ENCODE measurements at regions not wholly inside any gene's neighbourhood (a gene's known extent, or its start where the extent isn't known, plus 50 kb on each side); places are given as distances from the start of the nearest gene placed in this dataset.

GRCh38 chr13:65473196-65473595 lies 1756.9 kb downstream of the PCDH9 start:
- WGBS, 3 donors, result 92 to 98% (median 93%) methylated on average over 1 of the region's 1 CpG
- Histone ChIP-seq H3K27ac (no peak overlapping the region), H3K4me1 (no peaks in the 10 kb centered on the region), H3K27me3 (ENCODE audit: insufficient read depth in 3 of 3, low read length in 2 of 3) (no peaks in the 10 kb centered on the region), H3K36me3 (ENCODE audit: insufficient read depth in 1 of 2, low read depth in 1 of 2) (no peaks in the 10 kb centered on the region), H3K4me3 (no peak overlapping the region), H3K9me3 (no peaks in the 10 kb centered on the region)
- TF ChIP-seq, protein P1, sequence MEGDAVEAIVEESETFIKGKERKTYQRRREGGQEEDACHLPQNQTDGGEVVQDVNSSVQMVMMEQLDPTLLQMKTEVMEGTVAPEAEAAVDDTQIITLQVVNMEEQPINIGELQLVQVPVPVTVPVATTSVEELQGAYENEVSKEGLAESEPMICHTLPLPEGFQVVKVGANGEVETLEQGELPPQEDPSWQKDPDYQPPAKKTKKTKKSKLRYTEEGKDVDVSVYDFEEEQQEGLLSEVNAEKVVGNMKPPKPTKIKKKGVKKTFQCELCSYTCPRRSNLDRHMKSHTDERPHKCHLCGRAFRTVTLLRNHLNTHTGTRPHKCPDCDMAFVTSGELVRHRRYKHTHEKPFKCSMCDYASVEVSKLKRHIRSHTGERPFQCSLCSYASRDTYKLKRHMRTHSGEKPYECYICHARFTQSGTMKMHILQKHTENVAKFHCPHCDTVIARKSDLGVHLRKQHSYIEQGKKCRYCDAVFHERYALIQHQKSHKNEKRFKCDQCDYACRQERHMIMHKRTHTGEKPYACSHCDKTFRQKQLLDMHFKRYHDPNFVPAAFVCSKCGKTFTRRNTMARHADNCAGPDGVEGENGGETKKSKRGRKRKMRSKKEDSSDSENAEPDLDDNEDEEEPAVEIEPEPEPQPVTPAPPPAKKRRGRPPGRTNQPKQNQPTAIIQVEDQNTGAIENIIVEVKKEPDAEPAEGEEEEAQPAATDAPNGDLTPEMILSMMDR (IDR thresholded peaks at IDR 0.05), result no peak
- DNase-seq (no peak), ATAC-seq (no peak)
- intact Hi-C loops (cut with DNase I), result no loop called here

GRCh38 chr13:65472336-65472735 lies 1757.8 kb downstream of the PCDH9 start:
- Histone ChIP-seq H3K4me3 (no peak overlapping the region), H3K27me3 (ENCODE audit: insufficient read depth in 3 of 3, low read length in 2 of 3) (no peaks in the 10 kb centered on the region), H3K36me3 (ENCODE audit: insufficient read depth in 1 of 2, low read depth in 1 of 2) (no peaks in the 10 kb centered on the region), H3K27ac (no peak overlapping the region), H3K4me1 (no peaks in the 10 kb centered on the region), H3K9me3 (no peaks in the 10 kb centered on the region)
- no peak for ATAC-seq
- TF ChIP-seq, protein P1 (IDR thresholded peaks at IDR 0.05), result no peak
- intact Hi-C loops (cut with DNase I), result no loop called here
- DNase-seq, result no peak
- 58 to 61% (median 59%) methylated on average over 2 of the region's 2 CpGs for WGBS, 3 donors

DNA sequence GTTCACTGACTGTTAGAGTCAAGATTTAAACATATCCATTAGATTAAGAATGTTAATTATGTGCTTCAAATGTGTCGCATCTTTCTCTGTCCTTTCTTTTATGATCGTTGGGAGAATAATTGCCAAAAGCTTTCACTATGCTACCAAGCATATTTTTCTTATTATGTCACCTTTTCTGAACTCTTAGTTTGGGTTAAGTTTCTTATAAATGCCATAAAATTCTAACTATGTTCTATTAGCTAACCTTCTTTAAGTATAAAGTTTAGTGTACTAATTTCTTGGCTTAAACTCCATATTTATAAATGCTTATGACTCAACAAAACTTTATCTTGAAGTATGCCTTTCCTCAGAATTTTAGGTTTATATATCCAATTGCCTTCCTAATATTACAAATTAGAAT lies 1759.4 kb downstream of the PCDH9 start:
- intact Hi-C loops (cut with DNase I), result no loop called here
- 31 to 45% (median 43%) methylated on average over 2 of the region's 2 CpGs for WGBS, 3 donors
- H3K36me3 ChIP-seq (ENCODE audit: insufficient read depth in 1 of 2, low read depth in 1 of 2), result no peaks in the 10 kb centered on the region

DNA sequence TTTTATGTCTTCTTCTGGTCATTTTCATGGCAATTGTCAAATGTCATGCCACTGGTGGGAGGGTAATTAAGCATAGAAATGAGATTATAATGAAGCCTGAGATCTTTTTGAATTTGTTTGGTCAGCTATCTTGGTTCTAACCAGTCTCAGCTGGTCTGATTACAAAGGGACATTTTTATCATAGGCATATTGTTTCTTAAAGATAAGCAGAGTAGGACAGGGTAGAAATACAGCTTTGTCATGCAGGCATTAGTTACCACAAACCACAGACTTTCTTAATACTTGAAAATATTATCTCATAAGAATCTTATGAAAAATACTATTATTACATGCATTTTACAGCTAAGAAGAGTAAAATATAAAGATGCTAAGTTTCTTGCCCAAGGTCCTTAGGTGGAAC lies 1761.5 kb downstream of the PCDH9 start:
- DNase-seq (no peak), ATAC-seq (no peak)
- TF ChIP-seq, protein P1 (IDR thresholded peaks at IDR 0.05), result no peak
- Histone ChIP-seq H3K36me3 (ENCODE audit: insufficient read depth in 1 of 2, low read depth in 1 of 2) (no peaks in the 10 kb centered on the region), H3K9me3 (no peaks in the 10 kb centered on the region), H3K4me3 (no peak overlapping the region), H3K27ac (no peak overlapping the region), H3K27me3 (ENCODE audit: insufficient read depth in 3 of 3, low read length in 2 of 3) (no peaks in the 10 kb centered on the region), H3K4me1 (no peaks in the 10 kb centered on the region)
- intact Hi-C loops (cut with DNase I), result no loop called here

More for the DNA sequence above, 1759.4 kb downstream of the PCDH9 start:
- Histone ChIP-seq H3K4me3 (no peak overlapping the region), H3K9me3 (no peaks in the 10 kb centered on the region), H3K27me3 (ENCODE audit: insufficient read depth in 3 of 3, low read length in 2 of 3) (no peaks in the 10 kb centered on the region), H3K27ac (no peak overlapping the region), H3K4me1 (no peaks in the 10 kb centered on the region)
- DNase-seq, result no peak
- no peak for ATAC-seq
- TF ChIP-seq, protein P1 (IDR thresholded peaks at IDR 0.05), result no peak

DNA sequence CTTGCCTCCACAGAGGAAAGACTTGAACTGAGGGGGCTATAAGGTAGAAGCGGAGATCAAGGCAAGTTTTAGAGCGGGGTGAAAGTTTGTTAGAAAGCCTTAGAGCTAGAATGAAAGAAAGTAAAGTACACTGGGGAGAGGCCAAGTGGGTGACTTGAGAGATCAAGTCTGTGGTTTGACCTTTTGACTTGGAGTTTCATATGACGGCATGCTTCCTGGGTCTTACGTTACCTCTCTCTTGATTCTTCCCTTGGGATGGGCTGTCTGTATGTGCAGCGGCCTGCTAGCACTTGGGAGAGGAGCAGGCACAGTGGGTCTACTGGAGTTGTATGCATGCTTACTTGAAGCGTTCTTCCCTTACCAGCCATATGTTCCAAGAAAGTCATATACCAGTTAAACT lies 1768.5 kb downstream of the PCDH9 start:
- intact Hi-C loops (cut with DNase I), result no loop called here
- no peaks in the 10 kb centered on the region for H3K36me3 ChIP-seq (ENCODE audit: insufficient read depth in 1 of 2, low read depth in 1 of 2)
- TF ChIP-seq, protein P1 (IDR thresholded peaks at IDR 0.05), result no peak
- H3K4me3 ChIP-seq, result no peak overlapping the region
- H3K4me1 ChIP-seq, result no peaks in the 10 kb centered on the region
- WGBS, 3 donors, result 45 to 54% (median 47%) methylated on average over 6 of the region's 6 CpGs
- H3K27me3 ChIP-seq (ENCODE audit: insufficient read depth in 3 of 3, low read length in 2 of 3), result no peaks in the 10 kb centered on the region
- no peaks in the 10 kb centered on the region for H3K9me3 ChIP-seq
- ATAC-seq (no peak), DNase-seq (no peak)
- no peak overlapping the region for H3K27ac ChIP-seq

Data from psoas muscle (tissue), 7 donors.